ENCODE measurements at regions not wholly inside any gene's neighbourhood (a gene's known extent, or its start where the extent isn't known, plus 50 kb on each side); places are given as distances from the start of the nearest gene placed in this dataset.

DNA sequence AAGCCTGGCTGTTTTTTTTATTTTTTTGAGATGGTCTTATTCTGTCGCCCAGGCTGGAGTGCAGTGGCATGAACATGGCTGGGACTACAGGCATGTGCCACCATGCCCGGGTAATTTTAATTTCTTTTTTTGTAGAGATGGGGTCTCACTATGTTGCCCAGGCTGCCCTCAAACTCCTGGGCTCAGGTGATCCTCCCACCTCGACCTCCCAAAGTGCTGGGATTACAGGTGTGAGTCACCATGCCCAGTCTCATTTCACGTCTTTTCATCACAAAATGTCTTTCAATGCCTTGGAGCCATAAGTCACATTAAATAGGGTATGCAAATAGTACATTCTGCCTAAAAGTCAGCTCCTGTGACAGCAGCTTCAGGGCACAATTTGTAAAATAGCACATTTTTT, 52.8 kb downstream of the SOX2 start:
- no peak for DNase-seq

DNA sequence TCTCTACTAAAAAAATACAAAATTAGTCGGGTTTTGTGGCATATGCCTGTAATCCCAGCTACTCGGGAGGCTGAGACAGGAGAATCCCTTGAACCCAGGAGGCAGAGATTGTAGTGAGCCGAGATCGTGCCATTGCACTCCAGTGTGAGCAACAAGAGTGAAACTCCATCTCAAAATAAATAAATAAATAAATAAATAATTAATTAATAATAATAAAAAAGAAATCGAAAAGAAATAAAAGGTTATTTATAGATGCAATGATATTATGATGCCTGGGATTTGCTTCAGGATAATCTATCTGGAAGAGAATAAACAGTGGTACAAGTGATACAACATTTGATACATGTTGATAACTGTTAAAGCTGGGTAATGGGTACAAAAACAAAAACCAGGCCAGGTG, 58.6 kb downstream of the SOX2 start:
- DNase-seq, result no peak

- DNase-seq, result no peak
These were observed 59.4 kb downstream of the SOX2 start for GRCh38 chr3:181771120-181771519.

- no peak for DNase-seq
These were observed 60.4 kb downstream of the SOX2 start for GRCh38 chr3:181772166-181772565.

DNA sequence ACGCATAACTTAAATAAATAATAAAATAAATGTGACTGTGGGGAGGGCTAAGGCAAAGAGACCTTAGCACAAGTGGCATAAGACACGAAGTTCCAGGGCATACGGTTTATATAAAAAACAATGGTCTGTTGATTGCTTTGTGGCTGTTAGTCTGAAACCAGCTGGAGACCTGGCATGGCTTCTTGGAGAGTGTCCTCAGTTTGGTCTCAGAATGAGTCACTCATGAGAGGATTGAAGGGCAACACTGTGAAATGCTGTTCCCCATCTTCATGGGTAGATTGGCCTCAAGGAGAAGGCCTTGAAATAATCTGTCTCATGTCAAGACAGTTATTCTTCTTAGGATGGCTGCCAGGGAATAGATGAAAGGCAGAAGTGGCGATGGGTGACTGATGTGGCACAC, 62.2 kb downstream of the SOX2 start:
- DNase-seq, result no peak

DNA sequence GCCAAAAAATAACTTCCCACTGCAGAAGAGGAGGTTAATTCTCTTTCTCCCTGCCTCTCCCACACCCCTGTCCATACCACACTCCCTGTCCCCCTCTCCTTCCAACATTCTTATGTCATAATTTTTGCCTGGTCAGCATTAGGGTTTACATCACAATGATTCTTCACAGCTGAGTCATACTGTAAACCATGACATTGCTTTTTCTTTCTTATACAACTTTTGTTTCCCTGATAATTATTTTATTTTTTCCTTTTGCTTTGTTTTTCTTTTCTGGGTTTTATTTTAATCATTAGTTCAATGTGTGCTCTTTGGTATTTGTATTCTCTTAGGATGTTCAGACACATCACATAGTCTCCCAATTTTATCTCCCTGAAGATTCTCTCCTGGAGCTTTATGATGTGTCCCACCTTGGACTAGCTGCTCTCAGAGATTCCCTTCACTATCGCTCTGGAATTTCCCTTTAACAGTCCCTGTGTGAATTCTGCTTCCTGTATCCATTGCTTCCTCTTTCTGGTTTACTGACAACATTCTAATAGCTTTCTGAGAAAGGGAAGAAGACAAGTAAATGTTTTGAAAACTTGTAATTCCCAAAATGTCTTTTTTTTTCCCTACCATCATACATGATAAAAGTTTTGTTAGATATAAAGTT, 70.7 kb downstream of the SOX2 start:
- no peak for DNase-seq

DNA sequence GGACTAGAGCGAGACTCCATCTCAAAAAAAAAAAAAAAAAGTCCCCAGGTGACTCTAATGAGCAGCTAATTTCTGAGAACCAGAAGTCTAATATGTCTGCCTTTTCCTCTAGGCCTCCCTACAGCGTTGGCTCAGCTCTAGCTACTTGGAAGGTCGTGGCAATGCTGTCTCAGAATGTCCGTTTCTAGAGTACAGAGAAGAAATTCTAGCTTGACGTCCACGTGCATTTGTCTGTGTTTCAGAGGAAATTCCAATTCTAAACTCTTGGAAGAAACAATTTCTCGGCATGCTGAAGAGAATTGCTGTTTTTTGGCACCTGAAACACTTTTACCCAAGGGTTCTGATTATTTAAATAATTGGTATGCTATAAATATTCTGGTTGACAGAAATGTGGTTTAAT, 78.8 kb downstream of the SOX2 start:
- no peak for DNase-seq

GRCh38 chr3:181791056-181791955, 79.6 kb downstream of the SOX2 start:
- no peak for DNase-seq

DNA sequence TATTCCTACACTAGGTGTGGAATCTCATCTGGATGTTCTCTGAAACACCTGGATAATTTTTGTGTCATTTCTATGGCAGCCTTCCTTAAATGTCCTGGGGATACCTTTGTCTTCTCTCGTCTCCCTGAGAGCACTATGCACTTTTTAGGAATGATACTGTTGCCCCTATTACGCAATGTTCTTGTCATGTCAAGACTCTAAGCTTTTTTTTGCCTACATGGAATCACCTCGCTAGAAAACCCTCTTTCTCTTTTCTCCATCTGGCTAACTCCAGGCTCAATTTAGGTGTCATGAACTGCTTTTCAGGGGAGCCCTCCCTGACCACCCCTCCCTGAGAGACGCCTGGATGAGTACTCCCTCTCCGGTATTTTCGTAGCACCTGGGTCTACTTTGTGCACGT, 81.3 kb downstream of the SOX2 start:
- no peak for DNase-seq

- DNase-seq, result no peak
These were observed 82.5 kb downstream of the SOX2 start for GRCh38 chr3:181794011-181794790.

GRCh38 chr3:181796641-181797040, 84.9 kb downstream of the SOX2 start:
- DNase-seq, result no peak

- no peak for DNase-seq
These were observed 85.7 kb downstream of the SOX2 start for GRCh38 chr3:181797431-181797830.

GRCh38 chr3:181805703-181806102, 94.0 kb downstream of the SOX2 start:
- no peak for DNase-seq

GRCh38 chr3:181808053-181808452, 96.3 kb downstream of the SOX2 start:
- DNase-seq, result no peak

DNA sequence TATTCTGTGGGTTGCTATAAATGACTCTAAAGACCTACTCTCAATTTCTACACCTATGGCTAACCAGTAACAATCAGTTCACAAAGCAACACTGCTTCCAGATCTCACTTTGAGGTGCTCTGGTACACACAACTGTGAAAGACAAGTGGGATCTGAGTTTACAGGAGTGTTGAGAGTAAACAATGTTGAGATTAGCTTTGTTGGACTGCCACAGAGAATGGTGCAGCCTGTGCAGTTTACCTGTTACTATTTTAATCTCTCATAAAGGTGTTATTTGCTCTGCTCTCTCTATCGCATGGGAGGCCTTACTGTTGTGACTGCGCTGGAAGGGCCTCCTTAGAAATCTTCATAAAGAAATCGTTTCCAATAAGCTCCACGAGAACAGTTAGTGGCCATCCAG, 112.0 kb downstream of the SOX2 start:
- DNase-seq, result no peak

DNA sequence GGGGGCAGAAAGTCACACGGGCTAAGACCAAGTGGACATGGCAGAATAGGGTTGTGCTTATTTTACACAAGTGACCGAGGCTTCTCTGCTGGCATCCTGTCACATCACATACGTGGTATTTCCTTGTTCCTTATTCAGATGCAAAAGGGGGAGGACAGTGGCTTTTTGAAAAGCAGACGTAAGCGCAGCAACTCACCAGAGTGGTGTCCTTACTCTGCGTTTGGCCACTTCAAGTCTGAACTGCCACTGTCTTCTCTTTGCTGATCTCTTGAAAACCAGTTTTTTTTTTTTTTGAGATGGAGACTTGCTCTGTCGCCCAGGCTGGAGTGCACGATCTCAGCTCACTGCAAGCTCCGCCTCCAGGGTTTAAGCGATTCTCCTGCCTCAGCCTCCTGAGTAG, 113.2 kb downstream of the SOX2 start:
- DNase-seq, result no peak

- no peak for DNase-seq
These were observed 127.6 kb downstream of the SOX2 start for GRCh38 chr3:181839039-181839915.

- DNase-seq, result no peak
These were observed 128.2 kb downstream of the SOX2 start for GRCh38 chr3:181839916-181840297.

GRCh38 chr3:181844211-181844610, 132.5 kb downstream of the SOX2 start:
- DNase-seq, result no peak

DNA sequence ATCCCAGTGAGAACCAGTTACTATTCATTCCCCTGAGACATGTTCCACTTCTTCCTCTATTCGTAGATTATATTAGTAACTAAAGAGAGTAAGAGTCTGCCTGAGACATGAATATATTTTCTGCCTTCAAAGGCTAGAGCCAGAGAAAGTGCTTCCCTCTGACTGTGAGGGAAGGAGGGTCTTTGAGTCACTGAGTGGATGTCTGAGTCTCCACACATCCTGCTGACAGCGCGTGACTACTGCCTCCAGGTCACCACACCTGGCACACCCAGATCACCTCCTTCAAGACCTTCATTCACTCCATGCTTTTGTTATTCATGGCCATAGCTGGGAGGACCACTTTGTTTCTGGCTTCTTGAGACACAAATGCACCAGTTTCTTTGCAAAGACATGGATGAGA, 135.6 kb downstream of the SOX2 start:
- DNase-seq, result no peak

DNA sequence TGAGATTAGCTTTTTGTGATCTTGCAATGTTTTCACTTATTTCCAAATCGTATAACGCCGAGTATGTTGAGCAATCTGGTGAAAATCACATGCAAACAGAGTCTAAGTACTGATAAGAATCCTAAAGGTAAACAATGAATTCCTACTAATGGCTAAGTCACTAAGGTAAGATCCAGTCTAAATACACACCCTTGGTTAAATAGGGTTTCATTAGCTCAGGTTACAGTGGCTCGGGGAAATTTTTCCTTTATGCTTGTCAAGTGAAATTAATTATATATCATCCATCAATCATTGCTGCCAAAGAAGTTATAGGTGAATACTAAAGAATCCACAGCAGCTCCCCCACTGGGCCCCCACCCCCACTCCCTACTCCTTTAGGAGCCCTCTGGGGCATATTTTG, 139.3 kb downstream of the SOX2 start:
- DNase-seq, result no peak

GRCh38 chr3:181855825-181856224, 144.1 kb downstream of the SOX2 start:
- no peak for DNase-seq

- no peak for DNase-seq
These were observed 147.8 kb downstream of the SOX2 start for GRCh38 chr3:181859518-181859917.
